Endothelial cell (in vitro differentiated cells): ENCODE measurements at regions not wholly inside any gene's neighbourhood (a gene's known extent, or its start where the extent isn't known, plus 50 kb on each side); places are given as distances from the start of the nearest gene placed in this dataset.

Source experiments
- DNase-seq: peaks from one replicate; pipeline ENCODE4 v3.0.0; 2021; ENCODE audit warnings: low spot score
- H3K27ac Mint-ChIP-seq: one replicate; pipeline ENCODE4 v1.8.0; 2021; ENCODE audit warnings: mixed read lengths, inconsistent platforms; ENCODE audit not compliant: unreplicated experiment
- H3K27me3 Mint-ChIP-seq: one replicate; pipeline ENCODE4 v1.8.0; 2021; ENCODE audit warnings: mild to moderate bottlenecking, moderate library complexity, mixed read lengths, inconsistent platforms; ENCODE audit not compliant: unreplicated experiment
- H3K36me3 Mint-ChIP-seq: one replicate; pipeline ENCODE4 v1.8.0; 2021; ENCODE audit warnings: mild to moderate bottlenecking, low read depth, mixed read lengths, inconsistent platforms; ENCODE audit not compliant: unreplicated experiment
- H3K4me1 Mint-ChIP-seq: one replicate; pipeline ENCODE4 v1.8.0; 2021; ENCODE audit warnings: mild to moderate bottlenecking, mixed read lengths, inconsistent platforms; ENCODE audit not compliant: unreplicated experiment
- H3K4me3 Mint-ChIP-seq: one replicate; pipeline ENCODE4 v1.8.0; 2021; ENCODE audit warnings: mild to moderate bottlenecking, mixed read lengths, inconsistent platforms; ENCODE audit not compliant: unreplicated experiment
- H3K9me3 Mint-ChIP-seq: one replicate; pipeline ENCODE4 v1.8.0; 2021; ENCODE audit warnings: mixed read lengths, inconsistent platforms; ENCODE audit not compliant: unreplicated experiment
- TF ChIP-seq, protein P1 (sequence below): fragments of 200-600 bp; sonication (generic); IDR thresholded peaks from one replicate; pipeline ENCODE4 v1.5.0; 2021; ENCODE audit warnings: antibody characterized with exemption; ENCODE audit not compliant: unreplicated experiment

DNA sequence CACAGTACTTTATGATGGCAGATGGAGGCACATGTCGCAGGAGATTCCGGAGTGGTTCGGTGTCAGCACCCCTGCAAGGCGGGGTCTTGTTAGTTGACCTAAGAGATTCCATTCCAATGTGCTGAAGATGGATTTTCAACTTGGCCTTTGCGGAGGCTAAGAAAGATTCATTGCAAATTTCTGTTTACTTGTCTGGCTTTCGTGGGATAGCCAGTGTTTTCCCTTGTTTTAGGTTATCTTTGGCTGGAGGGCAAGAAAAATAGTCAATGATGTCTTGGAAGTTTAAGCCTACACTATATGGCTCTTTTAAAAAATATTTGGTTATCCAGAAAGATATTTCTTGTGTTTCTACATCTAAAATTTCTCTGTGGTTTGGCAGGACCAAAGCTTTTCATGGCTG is 123.6 kb upstream of the PTCH1 start:
- DNase-seq = no peak
- TF ChIP-seq, protein P1, sequence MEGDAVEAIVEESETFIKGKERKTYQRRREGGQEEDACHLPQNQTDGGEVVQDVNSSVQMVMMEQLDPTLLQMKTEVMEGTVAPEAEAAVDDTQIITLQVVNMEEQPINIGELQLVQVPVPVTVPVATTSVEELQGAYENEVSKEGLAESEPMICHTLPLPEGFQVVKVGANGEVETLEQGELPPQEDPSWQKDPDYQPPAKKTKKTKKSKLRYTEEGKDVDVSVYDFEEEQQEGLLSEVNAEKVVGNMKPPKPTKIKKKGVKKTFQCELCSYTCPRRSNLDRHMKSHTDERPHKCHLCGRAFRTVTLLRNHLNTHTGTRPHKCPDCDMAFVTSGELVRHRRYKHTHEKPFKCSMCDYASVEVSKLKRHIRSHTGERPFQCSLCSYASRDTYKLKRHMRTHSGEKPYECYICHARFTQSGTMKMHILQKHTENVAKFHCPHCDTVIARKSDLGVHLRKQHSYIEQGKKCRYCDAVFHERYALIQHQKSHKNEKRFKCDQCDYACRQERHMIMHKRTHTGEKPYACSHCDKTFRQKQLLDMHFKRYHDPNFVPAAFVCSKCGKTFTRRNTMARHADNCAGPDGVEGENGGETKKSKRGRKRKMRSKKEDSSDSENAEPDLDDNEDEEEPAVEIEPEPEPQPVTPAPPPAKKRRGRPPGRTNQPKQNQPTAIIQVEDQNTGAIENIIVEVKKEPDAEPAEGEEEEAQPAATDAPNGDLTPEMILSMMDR = no peak
- H3K27me3 Mint-ChIP-seq = no peaks in the 10 kb centered on the region
- H3K27ac Mint-ChIP-seq = no peak overlapping the region
- no peaks in the 10 kb centered on the region for H3K36me3 Mint-ChIP-seq
- H3K4me3 Mint-ChIP-seq = no peak overlapping the region
- H3K4me1 Mint-ChIP-seq = no peaks in the 10 kb centered on the region
- no peaks in the 10 kb centered on the region for H3K9me3 Mint-ChIP-seq

DNA sequence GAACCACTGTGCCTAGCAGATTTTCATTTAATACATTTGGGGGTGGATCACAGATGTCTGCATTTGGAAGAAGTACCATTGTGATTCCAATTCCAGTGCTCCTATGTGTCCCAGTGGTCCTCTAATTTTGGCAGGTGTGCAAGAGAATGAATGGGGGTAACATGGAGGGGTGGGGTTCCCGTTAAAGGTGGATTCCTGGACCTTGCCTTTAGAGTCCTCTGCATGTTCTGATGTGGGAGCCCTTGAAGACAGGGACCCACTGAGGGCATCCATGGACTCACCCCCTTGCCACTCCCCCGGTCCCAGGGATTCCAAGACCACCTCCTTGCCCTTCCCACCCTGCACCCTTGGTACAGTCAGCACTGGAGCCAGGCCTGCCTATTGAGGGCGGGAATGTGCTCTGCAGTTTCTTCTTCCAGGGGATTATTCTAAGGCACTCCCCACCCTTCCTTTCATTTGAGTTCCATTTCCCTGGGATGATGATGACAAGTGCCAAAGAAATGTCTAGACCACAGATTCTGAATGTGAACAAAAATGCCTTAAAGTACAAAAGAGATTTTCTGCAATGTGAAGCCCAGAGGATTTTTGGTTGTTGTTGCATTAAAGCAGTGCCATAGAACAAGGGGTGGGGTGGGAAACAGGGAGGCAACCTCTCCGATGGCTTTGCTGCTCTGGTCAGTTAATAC is 119.4 kb upstream of the PTCH1 start:
- DNase-seq = no peak
- Mint-ChIP-seq H3K36me3 (no peaks in the 10 kb centered on the region), H3K27ac (no peak overlapping the region), H3K9me3 (no peaks in the 10 kb centered on the region), H3K4me3 (no peak overlapping the region), H3K27me3 (peaks cover 4% of the 10 kb centered on the region), H3K4me1 (peaks cover 4% of the 10 kb centered on the region)
- TF ChIP-seq, protein P1 = no peak

DNA sequence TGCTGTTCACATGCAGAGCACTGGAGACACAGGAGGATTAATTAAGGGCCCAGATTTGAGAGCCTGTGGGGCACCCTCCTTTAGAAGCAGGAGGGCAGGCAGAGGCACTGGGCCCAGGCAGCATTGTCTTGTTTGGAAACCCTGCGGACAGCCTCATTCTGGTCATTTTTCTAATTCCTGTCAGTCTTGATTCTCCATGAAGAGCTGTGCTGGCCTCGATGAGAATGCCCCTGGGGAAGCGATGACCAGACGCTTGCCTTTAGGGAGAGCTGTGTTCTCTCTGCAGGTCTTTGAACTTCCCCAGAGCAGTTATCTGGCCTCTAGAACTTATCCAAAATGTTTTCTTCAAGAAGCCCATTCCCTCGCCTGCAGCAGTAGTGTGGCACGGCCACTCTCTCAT is 117.8 kb upstream of the PTCH1 start:
- Mint-ChIP-seq H3K27me3 (peaks cover 4% of the 10 kb centered on the region), H3K4me1 (peaks cover 4% of the 10 kb centered on the region), H3K36me3 (no peaks in the 10 kb centered on the region), H3K27ac (no peak overlapping the region), H3K9me3 (no peaks in the 10 kb centered on the region), H3K4me3 (no peak overlapping the region)
- no peak for DNase-seq
- TF ChIP-seq, protein P1 = no peak

DNA sequence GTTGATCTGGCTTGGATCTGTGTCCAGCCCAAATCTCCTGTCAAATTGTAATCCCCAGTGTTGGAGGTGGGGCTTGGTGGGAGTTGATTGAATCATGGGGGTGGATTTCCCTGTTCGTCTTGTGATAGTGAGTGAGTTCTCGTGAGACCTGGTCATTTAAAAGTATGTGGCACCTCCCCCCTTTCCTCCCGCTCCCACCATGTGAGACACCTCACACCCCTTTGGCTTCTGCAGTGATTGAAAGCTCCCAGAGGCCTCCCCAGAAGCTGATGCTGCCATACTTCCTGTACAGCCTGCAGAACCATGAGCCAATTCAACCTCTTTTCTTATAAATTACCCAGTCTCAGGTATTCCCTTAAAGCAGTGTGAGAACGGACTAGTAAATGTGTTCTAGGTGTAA is 117.3 kb upstream of the PTCH1 start:
- H3K36me3 Mint-ChIP-seq = no peaks in the 10 kb centered on the region
- no peak overlapping the region for H3K27ac Mint-ChIP-seq
- no peaks in the 10 kb centered on the region for H3K9me3 Mint-ChIP-seq
- H3K4me1 Mint-ChIP-seq = peaks cover 4% of the 10 kb centered on the region
- no peak overlapping the region for H3K4me3 Mint-ChIP-seq
- DNase-seq = no peak
- peaks cover 4% of the 10 kb centered on the region for H3K27me3 Mint-ChIP-seq
- TF ChIP-seq, protein P1 = no peak

DNA sequence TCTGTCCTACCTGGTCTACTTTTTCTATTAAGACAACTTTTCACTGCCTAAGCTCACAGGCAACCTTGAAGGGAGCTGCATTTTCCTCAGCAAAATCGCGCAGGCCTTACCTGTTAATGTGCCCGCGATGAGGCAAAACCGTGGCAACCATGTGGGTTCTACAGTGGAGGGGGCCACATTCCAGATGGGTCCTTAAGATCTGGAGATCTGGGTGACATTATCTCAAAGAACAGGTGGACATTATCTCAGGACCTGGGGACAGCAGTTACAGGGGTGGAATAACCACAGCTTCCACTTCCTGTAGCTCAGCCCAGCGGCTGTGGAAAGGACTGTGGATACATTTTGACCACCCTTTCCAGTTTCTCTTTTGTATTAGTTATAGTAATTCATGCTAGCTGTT is 112.8 kb upstream of the PTCH1 start:
- no peaks in the 10 kb centered on the region for H3K9me3 Mint-ChIP-seq
- H3K36me3 Mint-ChIP-seq = no peaks in the 10 kb centered on the region
- TF ChIP-seq, protein P1 = no peak
- no peak overlapping the region for H3K4me3 Mint-ChIP-seq
- H3K27me3 Mint-ChIP-seq = peaks cover 4% of the 10 kb centered on the region
- no peak for DNase-seq
- H3K27ac Mint-ChIP-seq = no peak overlapping the region
- H3K4me1 Mint-ChIP-seq = peaks cover 21% of the 10 kb centered on the region
